Vagina (tissue), 2 donors: ENCODE measurements at regions not wholly inside any gene's neighbourhood (a gene's known extent, or its start where the extent isn't known, plus 50 kb on each side); places are given as distances from the start of the nearest gene placed in this dataset.

Source experiments
- POLR2A ChIP-seq, 2 donors: fragments of 450-650 bp; IDR thresholded peaks; one replicate each; pipeline ENCODE4 v1.6.1; 2017; ENCODE audit warnings: antibody characterized with exemption in 2 of 2, mild to moderate bottlenecking in 2 of 2, moderate library complexity in 2 of 2
- TF ChIP-seq, protein P1 (sequence below), 3 experiments: fragments of 450-650 bp in 2 of 3; fragments of 200-600 bp in 1 of 3; sonication (generic) in 1 of 3; IDR thresholded peaks; one replicate each; pipeline ENCODE4 v1.5.1; 2017 to 2019; ENCODE audit warnings: antibody characterized with exemption in 3 of 3, mild to moderate bottlenecking in 2 of 3, moderate library complexity in 2 of 3

DNA sequence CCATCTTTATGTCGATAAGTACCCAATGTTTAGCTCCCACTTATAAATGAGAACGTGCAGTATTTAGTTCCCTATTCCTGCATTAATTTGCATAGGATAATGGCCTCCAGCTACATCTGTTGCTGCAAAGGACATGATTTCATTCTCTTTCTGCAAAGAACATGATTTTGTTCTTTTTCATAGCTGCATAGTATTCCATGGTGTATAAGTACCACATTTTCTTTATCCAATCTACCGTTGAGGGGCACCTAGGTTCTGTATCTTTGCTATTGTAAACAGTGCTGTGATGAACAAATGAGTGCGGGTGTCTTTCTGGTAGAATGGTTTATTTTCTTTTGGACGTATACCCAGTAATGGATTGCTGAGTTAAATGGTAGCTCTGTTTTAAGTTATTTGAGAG lies 63.0 kb downstream of the HLX start:
- TF ChIP-seq, protein P1, sequence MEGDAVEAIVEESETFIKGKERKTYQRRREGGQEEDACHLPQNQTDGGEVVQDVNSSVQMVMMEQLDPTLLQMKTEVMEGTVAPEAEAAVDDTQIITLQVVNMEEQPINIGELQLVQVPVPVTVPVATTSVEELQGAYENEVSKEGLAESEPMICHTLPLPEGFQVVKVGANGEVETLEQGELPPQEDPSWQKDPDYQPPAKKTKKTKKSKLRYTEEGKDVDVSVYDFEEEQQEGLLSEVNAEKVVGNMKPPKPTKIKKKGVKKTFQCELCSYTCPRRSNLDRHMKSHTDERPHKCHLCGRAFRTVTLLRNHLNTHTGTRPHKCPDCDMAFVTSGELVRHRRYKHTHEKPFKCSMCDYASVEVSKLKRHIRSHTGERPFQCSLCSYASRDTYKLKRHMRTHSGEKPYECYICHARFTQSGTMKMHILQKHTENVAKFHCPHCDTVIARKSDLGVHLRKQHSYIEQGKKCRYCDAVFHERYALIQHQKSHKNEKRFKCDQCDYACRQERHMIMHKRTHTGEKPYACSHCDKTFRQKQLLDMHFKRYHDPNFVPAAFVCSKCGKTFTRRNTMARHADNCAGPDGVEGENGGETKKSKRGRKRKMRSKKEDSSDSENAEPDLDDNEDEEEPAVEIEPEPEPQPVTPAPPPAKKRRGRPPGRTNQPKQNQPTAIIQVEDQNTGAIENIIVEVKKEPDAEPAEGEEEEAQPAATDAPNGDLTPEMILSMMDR (IDR thresholded peaks at IDR 0.05): no peak
- no peak for TF ChIP-seq POLR2A (IDR thresholded peaks at IDR 0.05)
